ENCODE measurements at regions not wholly inside any gene's neighbourhood (a gene's known extent, or its start where the extent isn't known, plus 50 kb on each side); places are given as distances from the start of the nearest gene placed in this dataset.

GRCh38 chr7:24477398-24478136, 95.7 kb upstream of the PALS2 start:
- DNase-seq: peak; percentile 68

- DNase-seq: peak; percentile 56
These were observed 95.1 kb upstream of the PALS2 start for GRCh38 chr7:24478137-24478655.

- DNase-seq: no peak
These were observed 92.8 kb upstream of the PALS2 start for GRCh38 chr7:24480501-24480900.

- DNase-seq: no peak
These were observed 89.4 kb upstream of the PALS2 start for GRCh38 chr7:24483804-24484203.

- DNase-seq: no peak
These were observed 80.7 kb upstream of the PALS2 start for GRCh38 chr7:24492576-24492975.

- no peak for DNase-seq
These were observed 78.4 kb upstream of the PALS2 start for GRCh38 chr7:24494832-24495231.

- DNase-seq: no peak
These were observed 77.2 kb upstream of the PALS2 start for GRCh38 chr7:24496036-24496435.

- DNase-seq: no peak
These were observed 74.8 kb upstream of the PALS2 start for GRCh38 chr7:24498439-24498838.

GRCh38 chr7:24499871-24500270, 73.4 kb upstream of the PALS2 start:
- no peak for DNase-seq

- peak; percentile 22 for DNase-seq
These were observed 72.7 kb upstream of the PALS2 start for GRCh38 chr7:24500599-24500998.

GRCh38 chr7:24501009-24501408, 72.2 kb upstream of the PALS2 start:
- DNase-seq: no peak

GRCh38 chr7:24501443-24502134, 71.7 kb upstream of the PALS2 start:
- DNase-seq: no peak

GRCh38 chr7:24502135-24502488, 71.1 kb upstream of the PALS2 start:
- no peak for DNase-seq

GRCh38 chr7:24503506-24503905, 69.7 kb upstream of the PALS2 start:
- DNase-seq: peak; percentile 16

GRCh38 chr7:24504040-24504439, 69.2 kb upstream of the PALS2 start:
- no peak for DNase-seq

- DNase-seq: no peak
These were observed 68.4 kb upstream of the PALS2 start for GRCh38 chr7:24504836-24505235.

- no peak for DNase-seq
These were observed 67.3 kb upstream of the PALS2 start for GRCh38 chr7:24505968-24506367.

GRCh38 chr7:24508316-24508715, 64.9 kb upstream of the PALS2 start:
- no peak for DNase-seq

GRCh38 chr7:24510759-24511158, 62.5 kb upstream of the PALS2 start:
- DNase-seq: no peak

GRCh38 chr7:24517166-24517565, 56.1 kb upstream of the PALS2 start:
- no peak for DNase-seq

GRCh38 chr7:24521917-24522623, 51.2 kb upstream of the PALS2 start:
- DNase-seq: no peak
